ENCODE measurements at regions not wholly inside any gene's neighbourhood (a gene's known extent, or its start where the extent isn't known, plus 50 kb on each side); places are given as distances from the start of the nearest gene placed in this dataset.

DNA sequence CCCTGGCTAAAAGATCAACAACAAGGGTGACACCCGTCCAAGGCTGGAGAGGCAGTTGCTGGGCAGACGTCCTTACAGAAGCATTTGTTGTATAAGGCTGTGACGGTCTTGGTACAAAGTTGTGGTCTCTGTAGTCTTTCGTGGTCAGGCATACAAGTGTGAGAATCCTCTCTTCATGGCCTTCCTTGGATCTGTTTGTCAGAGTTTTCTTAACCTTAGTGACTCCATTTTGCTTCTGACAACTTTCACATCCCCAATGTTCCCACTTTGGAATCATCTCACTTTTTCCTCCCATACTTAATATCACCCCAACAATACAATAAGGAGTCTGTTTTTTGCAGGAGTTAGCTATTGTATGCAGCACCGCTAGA, 72.7 kb upstream of the ZCCHC2 start:
- TF ChIP-seq, protein P1, sequence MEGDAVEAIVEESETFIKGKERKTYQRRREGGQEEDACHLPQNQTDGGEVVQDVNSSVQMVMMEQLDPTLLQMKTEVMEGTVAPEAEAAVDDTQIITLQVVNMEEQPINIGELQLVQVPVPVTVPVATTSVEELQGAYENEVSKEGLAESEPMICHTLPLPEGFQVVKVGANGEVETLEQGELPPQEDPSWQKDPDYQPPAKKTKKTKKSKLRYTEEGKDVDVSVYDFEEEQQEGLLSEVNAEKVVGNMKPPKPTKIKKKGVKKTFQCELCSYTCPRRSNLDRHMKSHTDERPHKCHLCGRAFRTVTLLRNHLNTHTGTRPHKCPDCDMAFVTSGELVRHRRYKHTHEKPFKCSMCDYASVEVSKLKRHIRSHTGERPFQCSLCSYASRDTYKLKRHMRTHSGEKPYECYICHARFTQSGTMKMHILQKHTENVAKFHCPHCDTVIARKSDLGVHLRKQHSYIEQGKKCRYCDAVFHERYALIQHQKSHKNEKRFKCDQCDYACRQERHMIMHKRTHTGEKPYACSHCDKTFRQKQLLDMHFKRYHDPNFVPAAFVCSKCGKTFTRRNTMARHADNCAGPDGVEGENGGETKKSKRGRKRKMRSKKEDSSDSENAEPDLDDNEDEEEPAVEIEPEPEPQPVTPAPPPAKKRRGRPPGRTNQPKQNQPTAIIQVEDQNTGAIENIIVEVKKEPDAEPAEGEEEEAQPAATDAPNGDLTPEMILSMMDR (IDR thresholded peaks at IDR 0.05; ENCODE audit: unreplicated experiment in 3 of 3), result no peak
- no peaks in the 10 kb centered on the region for H3K36me3 Mint-ChIP-seq (ENCODE audit: low read depth)
- no peak overlapping the region for H3K4me3 Mint-ChIP-seq
- peaks cover 18% of the 10 kb centered on the region for H3K27me3 Mint-ChIP-seq (ENCODE audit: low read depth)
- H3K27ac Mint-ChIP-seq, result no peak overlapping the region
- peaks cover 12% of the 10 kb centered on the region for H3K4me1 Mint-ChIP-seq
- peaks cover 14% of the 10 kb centered on the region for H3K9me3 Mint-ChIP-seq

DNA sequence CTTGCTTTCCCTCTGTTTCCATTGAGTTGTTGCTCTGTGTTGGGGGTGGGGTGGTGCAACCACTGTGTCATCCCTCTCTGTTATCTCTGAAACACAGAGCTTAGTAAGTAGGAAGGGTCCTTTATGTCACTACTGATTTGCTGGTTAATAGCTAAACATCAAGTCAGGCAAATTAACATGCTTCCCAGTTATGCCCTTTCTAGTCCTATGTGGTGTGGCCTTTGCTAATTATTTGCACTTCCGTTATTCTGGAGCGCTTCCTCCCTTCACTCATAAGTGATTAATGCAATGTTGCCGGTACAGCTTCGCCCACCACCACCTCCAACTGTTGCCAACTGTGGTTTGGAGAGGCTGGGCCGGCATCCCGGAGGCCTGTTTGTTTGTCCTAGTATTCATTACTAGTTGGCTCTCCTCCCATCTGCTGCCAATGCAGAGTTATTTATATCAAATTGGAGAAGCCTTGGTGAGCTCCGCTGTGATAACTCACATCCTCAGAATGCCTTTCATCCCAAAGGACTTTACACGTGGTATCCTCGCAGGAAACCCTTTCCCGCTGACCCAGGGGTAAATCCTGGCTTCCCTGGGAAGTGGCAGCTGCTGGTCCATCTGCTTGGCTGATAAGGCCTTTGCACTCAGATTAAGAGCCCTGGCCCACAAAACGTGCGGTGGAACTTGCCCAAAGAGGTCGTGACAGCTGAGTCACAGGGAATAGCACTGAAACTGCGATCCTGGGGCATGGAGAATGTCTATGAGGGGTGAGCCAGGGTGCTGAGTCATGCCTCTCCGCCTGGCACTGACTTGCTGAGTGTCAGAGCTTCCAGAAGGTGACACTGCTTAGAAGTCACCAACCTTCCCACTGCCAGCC, 72.0 kb upstream of the ZCCHC2 start:
- Mint-ChIP-seq H3K4me3 (peak overlapping the region in 1 of 3 experiments; percentile 13), H3K4me1 (peaks cover 12% of the 10 kb centered on the region), H3K36me3 (ENCODE audit: low read depth) (no peaks in the 10 kb centered on the region), H3K27me3 (ENCODE audit: low read depth) (peaks cover 18% of the 10 kb centered on the region), H3K9me3 (peaks cover 14% of the 10 kb centered on the region), H3K27ac (peak overlapping the region in 1 of 3 experiments; percentile 5)
- TF ChIP-seq, protein P1 (IDR thresholded peaks at IDR 0.05; ENCODE audit: unreplicated experiment in 3 of 3), result no peak

DNA sequence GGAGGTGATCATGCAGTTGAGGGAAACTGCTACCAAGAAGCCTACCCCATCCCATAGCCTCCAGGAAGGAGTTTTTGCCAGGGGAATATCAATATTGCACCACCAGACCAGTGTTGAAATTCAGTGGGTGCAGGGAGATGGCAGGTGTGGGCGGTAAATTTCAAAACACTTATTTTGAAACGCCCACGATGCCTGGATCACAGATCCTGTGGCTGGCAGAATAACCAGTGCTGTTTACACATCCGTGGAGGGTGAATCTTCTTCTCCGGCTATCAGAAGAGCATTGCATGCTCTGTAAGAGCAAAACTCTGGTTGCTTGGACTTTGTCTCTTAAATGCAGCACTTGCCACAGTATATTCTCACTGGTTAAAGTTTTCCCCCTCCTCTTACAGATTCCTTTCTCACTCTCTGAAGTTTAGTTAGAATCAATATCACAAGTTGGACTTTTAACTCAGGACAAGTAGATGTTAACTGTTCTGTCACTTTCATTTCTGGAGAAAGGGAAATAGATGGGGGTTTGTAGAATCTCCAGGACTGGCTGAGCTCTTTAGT, 70.5 kb upstream of the ZCCHC2 start:
- Mint-ChIP-seq H3K36me3 (ENCODE audit: low read depth) (no peaks in the 10 kb centered on the region), H3K27me3 (ENCODE audit: low read depth) (peaks cover 12% of the 10 kb centered on the region), H3K9me3 (peaks cover 14% of the 10 kb centered on the region), H3K27ac (peak overlapping the region in 1 of 3 experiments; percentile 14), H3K4me1 (peaks cover 12% of the 10 kb centered on the region), H3K4me3 (no peak overlapping the region)
- TF ChIP-seq, protein P1 (IDR thresholded peaks at IDR 0.05; ENCODE audit: unreplicated experiment in 3 of 3), result no peak

DNA sequence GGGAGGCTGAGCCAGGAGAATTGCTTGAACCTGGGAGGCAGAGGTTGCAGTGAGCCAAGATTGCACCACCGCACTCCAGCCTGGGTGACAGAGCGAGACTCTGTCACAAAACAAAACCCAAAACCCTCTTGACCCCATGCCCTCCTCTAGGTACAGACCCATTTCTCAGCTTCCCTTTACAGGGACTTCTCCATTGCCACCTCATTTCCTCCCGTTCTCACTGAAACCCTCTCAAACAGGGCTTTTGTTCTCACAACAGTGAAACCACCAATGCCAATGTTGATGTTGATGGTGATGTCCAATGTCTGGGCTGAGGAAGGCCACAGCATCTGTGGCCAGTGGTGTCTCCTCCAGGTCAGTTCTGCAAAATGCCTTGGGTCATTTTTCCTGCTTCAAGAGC, 69.0 kb upstream of the ZCCHC2 start:
- Mint-ChIP-seq H3K9me3 (peaks cover 11% of the 10 kb centered on the region), H3K27ac (no peak overlapping the region), H3K4me3 (no peak overlapping the region), H3K36me3 (ENCODE audit: low read depth) (no peaks in the 10 kb centered on the region), H3K27me3 (ENCODE audit: low read depth) (peaks cover 8% of the 10 kb centered on the region), H3K4me1 (peaks cover 12% of the 10 kb centered on the region)
- TF ChIP-seq, protein P1 (IDR thresholded peaks at IDR 0.05; ENCODE audit: unreplicated experiment in 3 of 3), result no peak

DNA sequence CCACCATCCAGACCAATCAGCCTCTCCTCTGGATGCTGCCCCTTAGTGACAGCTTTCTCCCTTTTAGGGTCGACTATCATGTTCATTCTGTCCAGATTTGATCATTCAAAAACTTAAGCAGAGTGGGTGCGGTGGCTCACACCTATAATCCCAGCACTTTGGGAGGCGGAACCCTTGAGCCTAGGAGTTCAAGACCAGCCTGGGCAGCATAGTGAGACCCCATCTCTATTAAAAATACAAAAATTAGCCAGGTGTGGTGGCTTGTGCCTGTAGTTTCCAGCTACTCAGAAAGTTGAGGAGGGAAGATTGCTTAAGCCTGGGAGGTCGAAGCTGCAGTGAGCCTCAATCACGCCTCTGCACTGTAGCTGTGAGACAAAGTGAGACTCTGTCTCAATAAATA, 68.3 kb upstream of the ZCCHC2 start:
- Mint-ChIP-seq H3K9me3 (peaks cover 8% of the 10 kb centered on the region), H3K4me3 (no peak overlapping the region), H3K4me1 (peaks cover 12% of the 10 kb centered on the region), H3K27me3 (ENCODE audit: low read depth) (peaks cover 8% of the 10 kb centered on the region), H3K27ac (no peak overlapping the region), H3K36me3 (ENCODE audit: low read depth) (no peaks in the 10 kb centered on the region)
- TF ChIP-seq, protein P1 (IDR thresholded peaks at IDR 0.05; ENCODE audit: unreplicated experiment in 3 of 3), result no peak
